ENCODE measurements at regions not wholly inside any gene's neighbourhood (a gene's known extent, or its start where the extent isn't known, plus 50 kb on each side); places are given as distances from the start of the nearest gene placed in this dataset.
A peak's percentile ranks its signal among the peaks of the same experiment; 100 is the strongest.

GRCh38 chr1:29448456-29449235 is 212.3 kb downstream of the PTPRU start:
- in situ Hi-C loops (cut with HindIII; ENCODE audit: low sequenced_read_pairs), result no loop called here
- no peak for DNase-seq (ENCODE audit: low spot score)

DNA sequence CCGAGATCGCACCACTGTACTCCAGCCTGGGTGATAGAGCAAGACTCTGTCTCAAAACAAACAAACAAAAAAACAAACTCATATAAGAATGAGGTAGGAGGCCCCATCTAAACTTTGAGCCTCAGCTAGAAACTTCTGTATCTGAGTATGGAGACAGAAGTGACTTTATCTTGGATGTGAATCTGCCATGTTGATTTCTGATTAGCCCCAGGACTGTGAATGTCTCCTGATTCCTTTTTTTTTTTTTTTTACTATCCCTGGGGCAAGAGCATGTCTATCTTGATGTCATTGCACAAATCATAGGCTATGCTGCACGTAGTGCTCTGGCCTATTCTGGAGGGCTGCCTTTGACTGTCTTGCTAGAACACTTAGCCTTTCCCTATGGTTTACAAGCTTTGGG is 211.0 kb downstream of the PTPRU start:
- no peak for DNase-seq (ENCODE audit: low spot score)
- in situ Hi-C loops (cut with HindIII; ENCODE audit: low sequenced_read_pairs), result no loop called here

DNA sequence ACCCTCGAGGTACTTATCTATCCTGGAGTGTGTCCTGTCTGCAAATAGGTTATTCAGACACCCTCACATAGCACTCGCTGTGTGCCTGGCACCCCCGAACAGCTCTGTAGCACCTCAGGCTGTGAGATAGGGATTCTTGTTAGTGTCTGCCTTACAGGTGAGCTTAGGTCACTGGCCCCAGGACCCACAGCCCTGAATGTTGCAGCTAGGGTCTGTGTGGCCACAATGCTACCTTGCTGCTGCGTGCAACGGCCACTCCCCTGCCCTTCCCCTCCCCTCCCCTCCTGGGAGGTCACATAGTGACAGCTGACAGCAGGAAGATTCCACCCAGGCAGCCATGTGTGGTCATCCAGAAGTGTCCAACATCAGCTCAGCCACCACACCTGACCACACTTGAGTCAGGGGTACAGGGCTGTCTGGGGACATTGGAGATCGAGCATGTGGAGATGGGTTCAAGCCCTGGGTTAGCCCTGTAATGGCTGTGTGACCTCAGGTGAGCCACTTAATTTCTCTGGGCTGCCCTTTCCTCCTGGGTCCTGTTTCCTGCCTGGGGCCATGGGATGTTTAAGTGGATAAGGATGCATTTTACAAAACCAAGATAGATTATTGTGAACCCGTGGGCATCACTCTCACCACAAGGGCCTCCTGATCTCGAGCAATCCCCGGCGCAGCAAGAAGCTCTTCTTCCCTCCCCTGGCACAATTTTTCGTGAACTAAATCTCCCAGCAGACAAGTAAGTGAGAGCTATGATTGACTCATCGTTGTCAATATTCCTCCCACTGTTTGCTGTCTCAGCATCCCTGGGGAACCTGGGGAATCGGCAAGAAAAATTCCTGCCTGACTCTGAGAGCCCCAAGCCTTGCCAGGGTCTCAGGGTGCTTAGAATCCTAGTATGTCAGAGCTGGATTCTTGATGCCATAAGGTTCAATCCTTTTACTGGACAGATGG is 208.7 kb downstream of the PTPRU start:
- in situ Hi-C loops (cut with HindIII; ENCODE audit: low sequenced_read_pairs), result no loop called here

GRCh38 chr1:29444081-29444715 is 207.9 kb downstream of the PTPRU start:
- in situ Hi-C loops (cut with HindIII; ENCODE audit: low sequenced_read_pairs), result no loop called here

More for the DNA sequence above, 208.7 kb downstream of the PTPRU start:
- DNase-seq (ENCODE audit: low spot score), result no peak

GRCh38 chr1:29441916-29442668 is 205.8 kb downstream of the PTPRU start:
- no peak for DNase-seq (ENCODE audit: low spot score)
- in situ Hi-C loops (cut with HindIII; ENCODE audit: low sequenced_read_pairs), result no loop called here

More at GRCh38 chr1:29444081-29444715, 207.9 kb downstream of the PTPRU start:
- no peak for DNase-seq (ENCODE audit: low spot score)

DNA sequence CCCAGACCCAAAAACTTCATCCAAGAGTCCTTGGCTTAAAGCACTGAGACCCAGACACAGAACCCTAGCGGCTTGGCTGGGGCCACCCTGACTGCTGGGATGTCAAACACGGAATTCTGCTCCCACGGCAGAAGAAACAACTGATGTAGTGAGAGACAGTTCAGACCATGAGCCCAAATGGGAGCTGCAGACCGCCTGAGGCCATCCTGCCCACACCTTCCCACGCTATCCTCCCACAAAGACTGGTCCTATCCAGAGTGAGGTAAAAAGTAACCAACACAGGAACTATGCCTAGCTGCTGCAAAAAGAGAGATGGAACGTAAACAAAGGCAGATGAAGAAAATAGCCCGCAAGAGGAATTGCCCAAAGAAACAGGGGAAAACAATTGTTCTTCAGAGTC is 203.3 kb downstream of the PTPRU start:
- in situ Hi-C loops (cut with HindIII; ENCODE audit: low sequenced_read_pairs), result no loop called here
- DNase-seq (ENCODE audit: low spot score), result no peak

GRCh38 chr1:29438991-29439390 is 202.7 kb downstream of the PTPRU start:
- in situ Hi-C loops (cut with HindIII; ENCODE audit: low sequenced_read_pairs), result no loop called here
- no peak for DNase-seq (ENCODE audit: low spot score)

DNA sequence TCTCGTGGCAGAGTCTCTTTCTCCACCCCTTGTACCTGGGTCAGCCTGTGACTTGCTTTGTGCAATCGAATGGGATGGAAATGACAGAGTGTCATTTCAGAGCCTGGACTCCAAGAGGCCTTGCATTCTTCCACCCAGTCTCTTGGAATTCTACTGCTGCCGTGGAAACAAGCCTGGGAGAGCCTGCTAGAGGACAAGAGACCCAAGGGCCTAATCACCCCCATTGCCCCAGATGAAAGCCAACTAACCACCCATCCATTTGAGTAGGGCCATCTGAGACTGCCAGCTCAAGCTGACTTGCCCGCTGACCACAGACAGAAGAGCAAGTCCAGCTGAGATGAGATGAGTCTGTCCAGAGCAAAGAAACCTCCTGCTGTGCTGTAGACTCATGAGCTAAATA is 201.6 kb downstream of the PTPRU start:
- in situ Hi-C loops (cut with HindIII; ENCODE audit: low sequenced_read_pairs), result no loop called here
- no peak for DNase-seq (ENCODE audit: low spot score)

- no peak for DNase-seq (ENCODE audit: low spot score)
- in situ Hi-C loops (cut with HindIII; ENCODE audit: low sequenced_read_pairs), result no loop called here
Observed at GRCh38 chr1:29436181-29436785, 200.0 kb downstream of the PTPRU start.

- no peak for DNase-seq (ENCODE audit: low spot score)
- in situ Hi-C loops (cut with HindIII; ENCODE audit: low sequenced_read_pairs), result no loop called here
Observed at GRCh38 chr1:29433830-29434229, 197.5 kb downstream of the PTPRU start.

- DNase-seq (ENCODE audit: low spot score), result no peak
- in situ Hi-C loops (cut with HindIII; ENCODE audit: low sequenced_read_pairs), result no loop called here
Observed at GRCh38 chr1:29431138-29431537, 194.8 kb downstream of the PTPRU start.

GRCh38 chr1:29429656-29430055 is 193.3 kb downstream of the PTPRU start:
- DNase-seq (ENCODE audit: low spot score), result no peak
- in situ Hi-C loops (cut with HindIII; ENCODE audit: low sequenced_read_pairs), result no loop called here

- in situ Hi-C loops (cut with HindIII; ENCODE audit: low sequenced_read_pairs), result no loop called here
- DNase-seq (ENCODE audit: low spot score), result no peak
Observed at GRCh38 chr1:29428997-29429396, 192.7 kb downstream of the PTPRU start.

GRCh38 chr1:29428280-29428615 is 191.9 kb downstream of the PTPRU start:
- in situ Hi-C loops (cut with HindIII; ENCODE audit: low sequenced_read_pairs), result no loop called here

DNA sequence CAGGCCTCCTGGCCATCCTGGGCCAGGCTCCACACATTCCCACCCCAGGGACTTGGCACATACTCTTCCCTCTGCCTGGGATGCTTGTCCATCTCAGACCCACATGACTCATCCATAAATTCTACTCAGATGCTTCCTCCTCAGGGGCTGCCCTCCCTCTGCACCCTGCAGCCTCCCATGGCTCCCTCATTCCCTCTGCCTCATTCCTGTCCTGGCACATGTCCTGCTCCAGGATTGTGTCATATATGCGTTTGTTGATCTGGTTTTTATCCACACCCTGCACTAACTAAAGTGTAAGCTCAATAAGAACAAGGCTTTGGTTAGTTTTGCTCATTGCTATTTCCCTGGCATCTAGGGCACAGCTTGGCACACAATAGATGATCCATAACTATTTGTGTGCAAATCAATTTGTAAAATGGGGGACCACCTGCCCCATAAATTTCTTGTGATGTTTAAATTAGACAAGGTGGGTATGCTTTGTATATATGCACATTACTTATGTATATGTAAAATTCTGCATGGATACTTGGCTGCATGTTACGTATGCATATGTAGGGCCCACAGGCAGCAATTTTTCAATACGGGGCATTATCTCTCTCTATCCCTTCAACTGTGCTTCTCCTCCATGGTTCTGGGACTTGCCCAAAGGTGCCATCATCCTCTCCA is 191.4 kb downstream of the PTPRU start:
- DNase-seq (ENCODE audit: low spot score), result no peak

More at GRCh38 chr1:29428280-29428615, 191.9 kb downstream of the PTPRU start:
- no peak for DNase-seq (ENCODE audit: low spot score)

GRCh38 chr1:29426701-29427279 is 190.5 kb downstream of the PTPRU start:
- peak; percentile 67 for DNase-seq (ENCODE audit: low spot score)
- in situ Hi-C loops (cut with HindIII; ENCODE audit: low sequenced_read_pairs), result no loop called here

More for the DNA sequence above, 191.4 kb downstream of the PTPRU start:
- in situ Hi-C loops (cut with HindIII; ENCODE audit: low sequenced_read_pairs), result no loop called here

DNA sequence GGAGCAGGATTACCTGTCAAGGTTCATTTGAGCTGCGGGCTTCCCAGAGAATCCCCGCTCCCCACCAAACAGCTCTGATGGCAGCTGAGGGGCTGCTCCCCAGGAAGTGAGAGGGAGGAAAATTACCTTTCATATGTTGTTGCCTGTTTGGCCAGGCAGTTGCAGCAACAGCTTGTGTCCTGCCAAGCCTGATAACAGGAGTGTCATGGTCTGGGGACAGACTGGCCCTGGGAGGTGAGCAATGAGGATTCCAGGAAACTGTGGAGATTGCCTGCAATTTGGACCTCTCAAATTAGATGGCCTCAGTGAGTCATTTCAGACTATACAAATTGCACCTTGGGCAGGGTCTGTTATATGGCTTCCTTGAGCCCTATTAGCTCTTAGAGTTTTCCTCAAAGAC is 189.3 kb downstream of the PTPRU start:
- DNase-seq (ENCODE audit: low spot score), result peak; percentile 79
- in situ Hi-C loops (cut with HindIII; ENCODE audit: low sequenced_read_pairs), result no loop called here

GRCh38 chr1:29424266-29424665 is 187.9 kb downstream of the PTPRU start:
- DNase-seq (ENCODE audit: low spot score), result no peak
- in situ Hi-C loops (cut with HindIII; ENCODE audit: low sequenced_read_pairs), result no loop called here
